Activated naive CD4-positive, alpha-beta T cell treated with anti-CD3 and anti-CD28 coated beads, Interleukin-2, amount 50 U/mL, for 72 hours (primary cell): ENCODE measurements at regions not wholly inside any gene's neighbourhood (a gene's known extent, or its start where the extent isn't known, plus 50 kb on each side); places are given as distances from the start of the nearest gene placed in this dataset.

Experiments used
- ATAC-seq, 2 donors: fragments of 150-1000 bp; cut with Tn5 transposase; 2 replicates each; pipeline ENCODE4 v1.10.0; 2021; ENCODE audit warnings: mild to moderate bottlenecking in 2 of 2, moderate library complexity in 2 of 2
- DNase-seq, 2 donors: peaks; one replicate each; pipeline ENCODE4 v3.0.0; 2021 to 2022; ENCODE audit warnings: low spot score in 2 of 2
- H3K27ac Mint-ChIP-seq, 2 donors: one replicate each; pipeline ENCODE4 v1.8.0; 2022; ENCODE audit warnings: mild to moderate bottlenecking in 2 of 2, mixed read lengths in 2 of 2
- H3K36me3 Mint-ChIP-seq, 2 donors: one replicate each; pipeline ENCODE4 v1.8.0; 2022; ENCODE audit warnings: mixed read lengths in 2 of 2
- H3K9me3 Mint-ChIP-seq, 2 donors: one replicate each; pipeline ENCODE4 v1.8.0; 2022; ENCODE audit warnings: mixed read lengths in 2 of 2

DNA sequence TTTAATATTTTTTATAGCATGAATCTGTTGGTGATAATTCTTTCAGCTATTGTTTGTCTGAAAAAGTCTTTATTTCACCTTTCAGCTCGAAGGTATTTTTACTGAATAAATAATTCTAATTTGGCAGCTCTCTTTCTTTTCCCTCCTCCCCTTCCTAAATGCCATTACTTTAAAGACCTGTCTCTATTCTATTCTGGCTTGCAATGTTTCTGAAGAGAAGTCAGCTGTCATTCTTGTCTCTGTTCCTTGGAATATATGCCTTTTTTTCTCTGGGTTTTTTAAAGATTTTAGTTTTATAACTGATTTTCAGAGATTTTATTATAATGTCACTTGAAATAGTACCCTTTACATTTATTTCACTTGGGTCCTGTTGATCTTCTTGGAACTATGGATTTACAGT is 237.9 kb upstream of the DAAM1 start:
- DNase-seq: no peak
- Mint-ChIP-seq H3K36me3 (no peaks in the 10 kb centered on the region), H3K9me3 (peaks cover 3 to 7% of the 10 kb centered on the region in 2 donors), H3K27ac (no peak overlapping the region)
- no peak for ATAC-seq

GRCh38 chr14:58951143-58951542 is 237.3 kb upstream of the DAAM1 start:
- ATAC-seq (no peak), DNase-seq (no peak)
- Mint-ChIP-seq H3K9me3 (peaks cover 4 to 5% of the 10 kb centered on the region in 2 donors), H3K36me3 (no peaks in the 10 kb centered on the region), H3K27ac (no peak overlapping the region)

DNA sequence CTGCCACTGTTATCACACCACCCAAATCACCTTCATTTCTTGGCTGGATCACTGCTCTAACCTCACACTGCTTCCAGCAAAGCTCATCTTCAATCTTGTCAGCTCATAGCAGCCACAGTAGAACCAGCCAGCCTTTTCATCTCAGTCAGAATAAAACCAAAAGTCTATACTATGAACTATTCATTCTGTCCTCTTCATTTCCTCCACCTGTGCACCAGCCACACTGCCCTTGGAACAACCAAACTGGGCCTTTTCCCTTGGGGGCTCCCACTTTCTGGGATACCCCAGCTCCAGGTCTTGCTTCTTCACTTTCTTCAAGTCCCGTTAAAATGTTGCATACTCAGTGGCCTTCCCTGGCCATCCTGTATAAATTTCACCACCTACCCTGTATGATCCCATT is 234.4 kb upstream of the DAAM1 start:
- Mint-ChIP-seq H3K27ac (no peak overlapping the region), H3K9me3 (peaks cover 4 to 10% of the 10 kb centered on the region in 2 donors), H3K36me3 (peaks cover 0 to 4% of the 10 kb centered on the region in 2 donors)
- ATAC-seq (peak in 1 of 2 donors; percentile 50), DNase-seq (no peak)

- ATAC-seq (no peak), DNase-seq (no peak)
- Mint-ChIP-seq H3K9me3 (peaks cover 4 to 10% of the 10 kb centered on the region in 2 donors), H3K27ac (no peak overlapping the region), H3K36me3 (peaks cover 0 to 4% of the 10 kb centered on the region in 2 donors)
Observed at GRCh38 chr14:58954901-58955861, 233.3 kb upstream of the DAAM1 start.

GRCh38 chr14:58961045-58961731 is 227.3 kb upstream of the DAAM1 start:
- ATAC-seq: no peak
- peaks cover 0 to 4% of the 10 kb centered on the region in 2 donors for H3K36me3 Mint-ChIP-seq
- H3K9me3 Mint-ChIP-seq: peaks cover 4 to 6% of the 10 kb centered on the region in 2 donors
- DNase-seq: no peak
- H3K27ac Mint-ChIP-seq: no peak overlapping the region

GRCh38 chr14:58963873-58964597 is 224.4 kb upstream of the DAAM1 start:
- Mint-ChIP-seq H3K27ac (no peak overlapping the region), H3K36me3 (no peaks in the 10 kb centered on the region), H3K9me3 (no peaks in the 10 kb centered on the region)
- ATAC-seq (no peak), DNase-seq (no peak)

DNA sequence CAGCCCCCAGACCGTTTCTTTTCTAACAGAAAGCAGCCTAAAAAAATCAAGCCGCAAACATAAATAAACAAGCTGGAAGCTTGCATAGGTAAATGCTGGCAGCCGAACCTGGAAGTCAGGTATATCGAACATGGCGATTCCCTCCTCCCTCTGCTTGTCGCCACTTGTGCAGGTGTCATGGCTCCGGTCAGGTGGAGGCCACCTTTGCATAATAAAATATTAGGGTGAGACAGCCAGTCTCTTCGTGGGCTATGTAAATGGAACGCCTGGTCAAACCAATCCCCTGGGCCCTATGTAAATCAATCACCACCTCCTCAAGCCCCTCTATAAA is 223.9 kb upstream of the DAAM1 start:
- no peak for ATAC-seq
- no peak for DNase-seq
- H3K9me3 Mint-ChIP-seq: no peaks in the 10 kb centered on the region
- no peak overlapping the region for H3K27ac Mint-ChIP-seq
- no peaks in the 10 kb centered on the region for H3K36me3 Mint-ChIP-seq

DNA sequence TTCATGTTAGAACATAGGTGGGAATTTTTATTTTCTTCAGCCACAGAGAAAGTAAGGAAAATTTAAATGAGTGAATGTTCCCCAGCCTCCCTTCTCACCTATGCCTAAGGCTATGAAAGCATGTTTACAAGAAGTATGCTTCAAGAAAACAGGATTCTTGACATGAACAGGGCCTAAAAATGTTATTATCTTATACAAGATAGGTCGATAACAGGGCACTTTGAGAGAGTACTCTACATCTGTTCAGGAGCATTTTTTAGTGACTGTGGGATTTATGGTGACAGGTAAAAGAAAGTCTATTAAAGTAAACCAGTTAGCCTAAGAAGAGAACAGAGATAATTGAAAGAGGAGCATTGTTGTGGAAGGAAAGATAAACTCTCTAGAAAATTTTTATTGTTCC is 222.9 kb upstream of the DAAM1 start:
- no peak for ATAC-seq
- no peak for DNase-seq
- no peaks in the 10 kb centered on the region for H3K9me3 Mint-ChIP-seq
- H3K36me3 Mint-ChIP-seq: no peaks in the 10 kb centered on the region
- no peak overlapping the region for H3K27ac Mint-ChIP-seq

- Mint-ChIP-seq H3K36me3 (no peaks in the 10 kb centered on the region), H3K27ac (no peak overlapping the region), H3K9me3 (no peaks in the 10 kb centered on the region)
- DNase-seq (no peak), ATAC-seq (no peak)
Observed at GRCh38 chr14:58966997-58967396, 221.5 kb upstream of the DAAM1 start.

DNA sequence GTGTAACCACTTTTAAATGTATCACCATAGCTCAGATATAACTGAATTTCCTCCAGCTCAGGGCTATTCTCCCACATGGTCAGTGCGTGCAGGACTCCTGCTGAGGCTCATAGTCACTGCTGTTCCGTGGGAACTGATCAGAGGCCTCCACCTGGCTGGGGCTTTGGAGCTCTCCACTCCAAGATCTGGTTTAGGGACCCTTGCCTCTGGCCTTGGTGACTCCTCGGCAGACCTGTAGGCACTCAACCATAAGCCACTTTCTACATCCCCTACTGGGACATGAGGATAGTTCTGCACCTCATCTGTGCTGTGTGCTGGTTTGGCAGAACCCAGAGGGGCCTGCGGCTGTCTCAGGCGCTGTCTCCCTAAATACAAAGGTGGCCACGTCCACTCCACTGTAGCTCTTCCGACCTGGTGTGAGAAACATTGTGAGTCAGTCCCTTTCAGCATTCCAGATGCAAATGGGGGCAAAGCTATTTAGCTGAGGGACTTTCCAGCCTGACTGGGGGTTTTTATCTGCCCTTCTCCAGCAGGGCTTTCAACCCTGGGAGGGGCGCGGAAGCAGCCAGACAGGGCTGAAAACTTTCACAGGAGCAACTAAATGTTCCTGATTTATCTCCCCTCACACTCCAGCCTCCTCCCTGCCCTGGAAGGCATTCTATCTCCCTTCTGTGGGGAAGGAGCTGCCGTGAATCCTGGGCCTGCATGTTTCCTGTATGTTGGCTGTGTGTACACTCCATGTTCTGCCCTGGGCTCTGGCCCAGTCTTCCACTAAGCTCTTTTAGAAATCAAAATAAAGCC is 218.3 kb upstream of the DAAM1 start:
- no peak for DNase-seq
- Mint-ChIP-seq H3K9me3 (no peaks in the 10 kb centered on the region), H3K27ac (no peak overlapping the region), H3K36me3 (no peaks in the 10 kb centered on the region)
- no peak for ATAC-seq

- H3K27ac Mint-ChIP-seq: no peak overlapping the region
- no peaks in the 10 kb centered on the region for H3K36me3 Mint-ChIP-seq
- ATAC-seq (no peak), DNase-seq (no peak)
- no peaks in the 10 kb centered on the region for H3K9me3 Mint-ChIP-seq
Observed at GRCh38 chr14:58972233-58973017, 216.0 kb upstream of the DAAM1 start.

GRCh38 chr14:58977366-58977765 is 211.1 kb upstream of the DAAM1 start:
- H3K9me3 Mint-ChIP-seq: no peaks in the 10 kb centered on the region
- no peaks in the 10 kb centered on the region for H3K36me3 Mint-ChIP-seq
- no peak overlapping the region for H3K27ac Mint-ChIP-seq
- no peak for ATAC-seq
- DNase-seq: no peak

DNA sequence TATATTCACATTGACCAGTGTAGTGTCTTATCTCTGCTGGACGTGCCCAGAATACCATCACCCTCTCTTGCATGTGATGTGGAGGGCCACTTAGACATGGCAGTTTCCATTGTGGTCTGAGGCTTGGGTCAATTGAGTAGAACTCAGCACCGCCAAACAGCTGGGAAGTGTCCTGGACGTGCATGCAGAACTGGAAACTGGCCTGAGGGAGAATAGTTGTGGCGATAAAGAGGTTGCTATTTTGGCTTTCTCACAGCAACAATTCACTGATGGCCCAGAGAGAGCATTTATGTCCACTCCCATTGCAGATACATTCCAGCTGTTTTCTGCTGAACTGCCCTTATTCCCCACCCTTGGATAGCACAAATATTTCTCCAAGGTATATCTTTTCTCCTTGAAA is 210.1 kb upstream of the DAAM1 start:
- Mint-ChIP-seq H3K9me3 (no peaks in the 10 kb centered on the region), H3K27ac (no peak overlapping the region), H3K36me3 (no peaks in the 10 kb centered on the region)
- DNase-seq (no peak), ATAC-seq (no peak)

DNA sequence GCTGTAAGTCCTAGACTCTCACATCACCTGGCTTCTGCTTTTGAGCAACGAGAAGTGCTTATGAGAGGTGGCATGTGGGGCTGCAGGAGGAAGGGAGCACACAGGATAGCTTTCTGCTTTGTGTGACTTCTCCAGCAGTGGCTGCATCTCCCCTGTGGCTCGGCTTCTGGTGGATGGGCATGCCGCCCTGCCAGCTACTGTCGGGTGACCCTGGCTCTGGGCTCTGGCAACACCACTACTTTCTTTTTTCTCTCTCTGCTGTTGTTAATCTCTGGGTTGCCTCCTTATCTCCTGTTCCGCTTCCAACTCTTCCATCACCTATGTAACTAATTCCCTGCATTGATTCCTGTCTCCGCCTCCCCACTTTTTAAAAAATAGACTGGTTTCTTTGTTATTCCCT is 209.1 kb upstream of the DAAM1 start:
- Mint-ChIP-seq H3K9me3 (no peaks in the 10 kb centered on the region), H3K36me3 (no peaks in the 10 kb centered on the region), H3K27ac (no peak overlapping the region)
- ATAC-seq (no peak), DNase-seq (no peak)

DNA sequence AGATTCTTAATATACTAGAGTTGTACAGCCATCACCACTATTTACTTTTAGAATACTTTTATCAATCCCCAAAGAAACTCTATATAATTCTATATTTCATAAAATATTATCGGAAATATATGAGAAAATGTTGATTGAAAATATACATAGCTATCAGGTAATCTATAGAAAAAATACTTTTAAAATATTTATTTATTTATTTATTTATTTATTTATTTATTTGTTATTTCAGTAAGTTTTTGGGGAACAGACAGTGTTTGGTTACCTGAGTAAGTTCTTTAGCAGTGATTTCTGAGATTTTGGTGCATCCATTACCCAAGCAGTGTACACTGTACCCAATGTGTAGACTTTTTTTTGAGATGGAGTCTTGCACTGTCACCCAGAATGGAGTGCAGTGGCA is 206.6 kb upstream of the DAAM1 start:
- Mint-ChIP-seq H3K9me3 (no peaks in the 10 kb centered on the region), H3K27ac (no peak overlapping the region), H3K36me3 (no peaks in the 10 kb centered on the region)
- DNase-seq (no peak), ATAC-seq (no peak)

DNA sequence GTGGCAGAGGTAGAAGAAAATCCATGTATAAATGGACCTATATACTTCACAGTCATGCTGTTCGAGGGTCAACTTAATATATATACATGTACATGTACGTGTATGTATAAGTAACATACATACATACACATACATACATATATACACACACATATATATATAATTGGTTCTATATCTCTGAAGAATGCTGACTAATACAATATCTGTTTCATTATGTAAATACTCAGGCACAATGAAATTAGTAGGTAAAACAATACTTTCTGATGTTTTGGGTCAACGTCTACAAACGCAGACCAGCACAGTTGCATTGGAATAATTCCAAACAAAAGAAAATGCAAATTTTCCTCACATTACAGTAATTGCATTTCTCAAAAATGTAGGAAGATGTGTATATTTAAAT is 202.7 kb upstream of the DAAM1 start:
- DNase-seq (no peak), ATAC-seq (no peak)
- Mint-ChIP-seq H3K9me3 (peaks cover 6 to 10% of the 10 kb centered on the region in 2 donors), H3K27ac (no peak overlapping the region), H3K36me3 (no peaks in the 10 kb centered on the region)
